SK-N-SH (cell line): ENCODE measurements at regions not wholly inside any gene's neighbourhood (a gene's known extent, or its start where the extent isn't known, plus 50 kb on each side); places are given as distances from the start of the nearest gene placed in this dataset.

Source experiments
- CTCF ChIA-PET: fragments of 300-600, 350-600 bp; formaldehyde crosslinking; extraction: SDS; loops from one replicate; lab custom pipeline; 2021; lab: Yijun Ruan, JAX
- POLR2A ChIA-PET: fragments of 350-600 bp; sonication (Branson Sonifier 250); formaldehyde crosslinking; extraction: SDS; loops from one replicate; lab custom pipeline; 2020; ENCODE audit warnings: antibody characterized with exemption, inconsistent platforms; lab: Yijun Ruan, JAX
- DNase-seq: peaks from one replicate; pipeline ENCODE4 v3.0.0; 2012
- H2AFZ ChIP-seq: fragments of 200-600 bp; sonication (generic); 2 replicates; pipeline ENCODE4 v1.8.1; 2016; ENCODE audit warnings: antibody characterized with exemption, mild to moderate bottlenecking, low read depth
- H3F3A ChIP-seq: fragments of 200-600 bp; sonication (generic); replicated peaks from 2 replicates; pipeline ENCODE3; 2016; ENCODE audit warnings: antibody characterized with exemption, mild to moderate bottlenecking; ENCODE audit not compliant: insufficient read depth
- H3K27ac ChIP-seq, 2 experiments: fragments of 200-500 bp in 1 of 2; fragments of 200-600 bp in 1 of 2; sonication (Bioruptor generic) in 1 of 2; sonication (generic), shearing (Covaris generic) in 1 of 2; 2 replicates each; pipeline versions ENCODE4 v1.5.1 to v1.6.1; 2014 to 2016; ENCODE audit warnings: low read depth in 2 of 2, inconsistent platforms in 1 of 2, low read length in 1 of 2, mild to moderate bottlenecking in 1 of 2, mixed read lengths in 1 of 2
- H3K27me3 ChIP-seq: fragments of 200-600 bp; sonication (generic), shearing (Covaris generic); 2 replicates; pipeline ENCODE4 v1.6.1; 2016; ENCODE audit warnings: mixed run types; ENCODE audit not compliant: insufficient read depth
- H3K36me3 ChIP-seq, 2 experiments: fragments of 200-500 bp in 1 of 2; fragments of 200-600 bp in 1 of 2; sonication (Bioruptor generic) in 1 of 2; sonication (generic) in 1 of 2; replicated peaks in 1 of 2; 2 replicates each; pipeline versions ENCODE3 to v1.5.1; 2014 to 2016; ENCODE audit warnings: low read length in 1 of 2, mild to moderate bottlenecking in 1 of 2; ENCODE audit not compliant: insufficient read depth in 2 of 2, control insufficient read depth in 1 of 2
- H3K4me1 ChIP-seq, 2 experiments: fragments of 200-500 bp in 1 of 2; fragments of 200-600 bp in 1 of 2; sonication (Bioruptor generic) in 1 of 2; sonication (generic), shearing (Covaris generic) in 1 of 2; 2 replicates each; pipeline versions ENCODE4 v1.5.1 to v1.6.1; 2014 to 2016; ENCODE audit warnings: low read depth in 1 of 2, low read length in 1 of 2, mixed run types in 1 of 2; ENCODE audit not compliant: insufficient read depth in 2 of 2, control insufficient read depth in 1 of 2
- H3K4me2 ChIP-seq: fragments of 200-600 bp; sonication (generic), shearing (Covaris generic); 2 replicates; pipeline ENCODE4 v1.6.1; 2017; ENCODE audit warnings: mixed run types
- H3K4me3 ChIP-seq, 2 experiments: fragments of 200-500 bp in 1 of 2; fragments of 200-600 bp in 1 of 2; sonication (Bioruptor generic) in 1 of 2; sonication (generic), shearing (Covaris generic) in 1 of 2; 2 replicates each; pipeline versions ENCODE4 v1.5.1 to v1.8.1; 2014 to 2016; ENCODE audit warnings: low read depth in 2 of 2, inconsistent platforms in 1 of 2, low read length in 1 of 2, mild to moderate bottlenecking in 1 of 2, mixed read lengths in 1 of 2, moderate library complexity in 1 of 2
- H3K79me2 ChIP-seq: fragments of 200-600 bp; sonication (generic); 2 replicates; pipeline ENCODE4 v1.8.1; 2017; ENCODE audit warnings: mild to moderate bottlenecking; ENCODE audit not compliant: insufficient read depth
- H3K9ac ChIP-seq: fragments of 200-600 bp; sonication (generic); 2 replicates; pipeline ENCODE4 v1.6.1; 2017; ENCODE audit warnings: mixed run types
- H3K9me2 ChIP-seq: fragments of 200-600 bp; sonication (generic); 2 replicates; pipeline ENCODE4 v1.6.1; 2017; ENCODE audit warnings: mixed run types
- H3K9me3 ChIP-seq: fragments of 200-600 bp; sonication (generic); 2 replicates; pipeline ENCODE4 v1.6.1; 2017; ENCODE audit warnings: mixed run types, mild to moderate bottlenecking, moderate library complexity
- H4K20me1 ChIP-seq: fragments of 200-600 bp; sonication (generic); 2 replicates; pipeline ENCODE4 v1.6.1; 2017; ENCODE audit warnings: mild to moderate bottlenecking, mixed run types; ENCODE audit not compliant: insufficient read depth
- CHD2 ChIP-seq: fragments of 150-350 bp; IDR thresholded peaks from 2 replicates; pipeline ENCODE4 v1.6.1; 2018; ENCODE audit warnings: low read length; ENCODE audit not compliant: partially characterized antibody
- CTCF ChIP-seq: fragments of 200-600 bp; sonication (generic); IDR thresholded peaks from 2 replicates; pipeline ENCODE4 v1.6.1; 2017; ENCODE audit warnings: antibody characterized with exemption, mild to moderate bottlenecking, moderate library complexity
- EP300 ChIP-seq, 2 experiments: IDR thresholded peaks; 2 replicates each; pipeline versions ENCODE4 v1.4.0 to v1.6.1; 2012; ENCODE audit warnings: borderline replicate concordance in 1 of 2, low read depth in 1 of 2, low read length in 1 of 2
- FOSL2 ChIP-seq: IDR thresholded peaks from 2 replicates; pipeline ENCODE4 v1.4.0; 2012; ENCODE audit warnings: low read depth, mild to moderate bottlenecking, moderate library complexity, borderline replicate concordance
- FOXJ3 ChIP-seq: sonication (generic); formaldehyde crosslinking; IDR thresholded peaks from 2 replicates; pipeline ENCODE4 v1.5.1; 2020; ENCODE audit warnings: mild to moderate bottlenecking, missing genetic modification reagents
- FOXM1 ChIP-seq: IDR thresholded peaks from 2 replicates; pipeline ENCODE4 v1.4.0; 2012; ENCODE audit warnings: low read depth, mild to moderate bottlenecking
- GABPA ChIP-seq: IDR thresholded peaks from 2 replicates; pipeline ENCODE4 v1.4.0; 2012; ENCODE audit warnings: low read depth, mild to moderate bottlenecking
- GATA2 ChIP-seq: sonication (generic); formaldehyde crosslinking; IDR thresholded peaks from 2 replicates; pipeline ENCODE4 v1.5.0; 2020; ENCODE audit warnings: mild to moderate bottlenecking, missing genetic modification reagents
- IRF3 ChIP-seq: fragments of 150-350 bp; IDR thresholded peaks from 2 replicates; pipeline ENCODE4 v1.6.1; 2016; ENCODE audit warnings: mild to moderate bottlenecking, low read depth, low read length
- NFIC ChIP-seq: IDR thresholded peaks from 2 replicates; pipeline ENCODE4 v1.4.0; 2012; ENCODE audit warnings: borderline replicate concordance
- POLR2AphosphoS5 ChIP-seq: IDR thresholded peaks from 2 replicates; pipeline ENCODE4 v1.6.1; 2012; ENCODE audit warnings: low read depth, low read length
- RFX5 ChIP-seq: IDR thresholded peaks from 2 replicates; pipeline ENCODE4 v1.6.1; 2012; ENCODE audit warnings: mild to moderate bottlenecking, improper control_type of control experiment, low read length
- RXRA ChIP-seq: IDR thresholded peaks from 2 replicates; pipeline ENCODE4 v1.4.0; 2012; ENCODE audit warnings: low read depth, mild to moderate bottlenecking, borderline replicate concordance
- SIN3A ChIP-seq: IDR thresholded peaks from 2 replicates; pipeline ENCODE4 v1.6.1; 2012; ENCODE audit warnings: low read depth, mild to moderate bottlenecking, low read length, moderate library complexity, borderline replicate concordance
- SMC3 ChIP-seq: IDR thresholded peaks from 2 replicates; pipeline ENCODE4 v1.6.1; 2012; ENCODE audit warnings: low read depth, low read length, improper control_type of control experiment
- TAF1 ChIP-seq: IDR thresholded peaks from 2 replicates; pipeline ENCODE4 v1.6.1; 2012; ENCODE audit warnings: low read depth, mild to moderate bottlenecking, low read length, moderate library complexity, borderline replicate concordance
- TEAD4 ChIP-seq: IDR thresholded peaks from 2 replicates; pipeline ENCODE4 v1.4.0; 2012; ENCODE audit warnings: mild to moderate bottlenecking, borderline replicate concordance; ENCODE audit not compliant: insufficient read depth
- USF2 ChIP-seq: fragments of 150-350 bp; IDR thresholded peaks from 2 replicates; pipeline ENCODE4 v1.6.1; 2017; ENCODE audit warnings: antibody characterized with exemption, low read length, low read depth, borderline replicate concordance
- WGBS: methylation state at CpG from one replicate; pipeline ENCODE4 v1.1.6; 2017; ENCODE audit warnings: low lambda C conversion rate; 5-methylcytosine and 5-hydroxymethylcytosine counted together

- Histone ChIP-seq H2AFZ (no peak overlapping the region), H3K27ac (no peak overlapping the region), H3K36me3 (no peaks in the 10 kb centered on the region), H3K4me2 (no peak overlapping the region), H3F3A (no peaks in the 10 kb centered on the region), H3K9ac (no peak overlapping the region), H3K4me3 (no peak overlapping the region), H3K79me2 (no peaks in the 10 kb centered on the region), H3K4me1 (no peaks in the 10 kb centered on the region; a peak in 1 of 4 replicates), H3K9me3 (no peaks in the 10 kb centered on the region), H4K20me1 (no peaks in the 10 kb centered on the region), H3K9me2 (no peaks in the 10 kb centered on the region)
- CTCF ChIA-PET: interaction anchor here (0.7 to 9.0 kb wide), 3 partner anchors 35 to 226 kb away, joined by 3 to 53 read pairs (median 3); no protein-coding TSS in a partner anchor
- DNase-seq: no peak
- 57% methylated on average over 7 of the region's 16 CpGs for WGBS
- POLR2A ChIA-PET: no interaction called here
- no peak for TF ChIP-seq NFIC
- no peak for TF ChIP-seq FOSL2
- TF ChIP-seq GABPA: no peak
- no peak for TF ChIP-seq SMC3
- no peak for TF ChIP-seq CTCF
- no peak for TF ChIP-seq SIN3A
- TF ChIP-seq RXRA: no peak
- no peak for TF ChIP-seq USF2
- no peak for TF ChIP-seq EP300 (IDR thresholded peaks at IDR 0.05; ENCODE audit: borderline replicate concordance in 1 of 2, low read depth in 1 of 2, low read length in 1 of 2)
- TF ChIP-seq CHD2: no peak
- TF ChIP-seq, all 33 proteins: peak for 0
- no peaks in the 10 kb centered on the region for H3K27me3 ChIP-seq
Measured at GRCh38 chr20:62581806-62582205, 60.5 kb upstream of the SLCO4A1 start.

GRCh38 chr20:62583424-62583920, 58.8 kb upstream of the SLCO4A1 start:
- Histone ChIP-seq H3K4me1 (no peaks in the 10 kb centered on the region; a peak in 1 of 4 replicates), H3K79me2 (no peaks in the 10 kb centered on the region), H3K9me2 (no peaks in the 10 kb centered on the region), H3K9ac (no peak overlapping the region), H3K4me2 (no peak overlapping the region), H3F3A (no peaks in the 10 kb centered on the region), H4K20me1 (no peaks in the 10 kb centered on the region), H3K9me3 (no peaks in the 10 kb centered on the region), H3K27ac (no peak overlapping the region), H3K27me3 (no peaks in the 10 kb centered on the region), H3K36me3 (no peaks in the 10 kb centered on the region), H2AFZ (no peak overlapping the region), H3K4me3 (no peak overlapping the region)
- DNase-seq: no peak
- CTCF ChIA-PET: interaction anchor here (1.1 to 9.0 kb wide), 5 partner anchors 12 to 83 kb away, joined by 3 to 53 read pairs (median 4); no protein-coding TSS in a partner anchor
- POLR2A ChIA-PET: no interaction called here
- 51% methylated on average over 12 of the region's 12 CpGs for WGBS
- TF ChIP-seq FOXM1 (no peak), CTCF (no peak), IRF3 (no peak), TEAD4 (no peak), NFIC (no peak), FOXJ3 (CRISPR knock-in tag) (no peak), POLR2AphosphoS5 (no peak), GATA2 (CRISPR knock-in tag) (no peak), RFX5 (no peak), TAF1 (no peak)
